T-helper 2 cell treated with Interferon-gamma antibody and Interleukin-4, amounts not matched to agents 5 μg/mL and 100 μg/mL, for 36 hours (primary cell): ENCODE measurements at regions not wholly inside any gene's neighbourhood (a gene's known extent, or its start where the extent isn't known, plus 50 kb on each side); places are given as distances from the start of the nearest gene placed in this dataset.
"Not testable (repeated sequence)": the region's sequence is repeated elsewhere in the genome, so short reads cannot be mapped to it uniquely, and the experiment has no call there.

Experiments used
- DNase-seq: peaks from one replicate; pipeline ENCODE4 v3.0.0; 2021; ENCODE audit warnings: low spot score
- H3K27ac Mint-ChIP-seq: one replicate; pipeline ENCODE4 v1.8.0; 2021; ENCODE audit warnings: mild to moderate bottlenecking, mixed read lengths
- H3K27me3 Mint-ChIP-seq: one replicate; pipeline ENCODE4 v1.8.0; 2021; ENCODE audit warnings: low read depth, mixed read lengths
- H3K36me3 Mint-ChIP-seq: one replicate; pipeline ENCODE4 v1.8.0; 2021; ENCODE audit warnings: low read depth, mixed read lengths
- H3K4me1 Mint-ChIP-seq: one replicate; pipeline ENCODE4 v1.8.0; 2021; ENCODE audit warnings: low read depth, mixed read lengths
- H3K4me3 Mint-ChIP-seq: one replicate; pipeline ENCODE4 v1.8.0; 2022; ENCODE audit warnings: mild to moderate bottlenecking, moderate library complexity, mixed read lengths
- H3K9me3 Mint-ChIP-seq: one replicate; pipeline ENCODE4 v1.8.0; 2021; ENCODE audit warnings: mixed read lengths

DNA sequence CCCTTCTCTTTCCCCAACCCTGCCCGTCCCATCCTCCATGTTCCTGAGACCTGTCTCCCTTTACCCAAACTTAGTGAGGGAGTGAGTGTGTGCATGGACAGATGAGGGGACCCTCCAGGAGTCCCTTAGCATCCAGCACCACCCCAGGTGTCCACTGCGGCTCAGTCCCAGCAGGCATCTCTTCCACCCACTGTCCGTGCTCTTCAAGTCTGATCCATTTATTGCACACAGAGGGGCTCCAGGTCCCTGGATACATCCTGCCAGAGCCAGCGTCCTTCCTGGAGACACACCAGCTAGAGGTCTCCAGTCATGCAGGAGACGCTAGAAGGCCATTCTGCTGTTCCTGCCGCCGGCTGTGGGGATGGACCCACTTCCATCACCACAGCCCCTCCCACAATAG lies 239.2 kb downstream of the ADGRD1 start:
- Mint-ChIP-seq H3K27me3 (no peaks in the 10 kb centered on the region), H3K9me3 (no peaks in the 10 kb centered on the region), H3K36me3 (no peaks in the 10 kb centered on the region), H3K27ac (no peak overlapping the region), H3K4me3 (no peak overlapping the region), H3K4me1 (no peaks in the 10 kb centered on the region)
- DNase-seq = no peak

DNA sequence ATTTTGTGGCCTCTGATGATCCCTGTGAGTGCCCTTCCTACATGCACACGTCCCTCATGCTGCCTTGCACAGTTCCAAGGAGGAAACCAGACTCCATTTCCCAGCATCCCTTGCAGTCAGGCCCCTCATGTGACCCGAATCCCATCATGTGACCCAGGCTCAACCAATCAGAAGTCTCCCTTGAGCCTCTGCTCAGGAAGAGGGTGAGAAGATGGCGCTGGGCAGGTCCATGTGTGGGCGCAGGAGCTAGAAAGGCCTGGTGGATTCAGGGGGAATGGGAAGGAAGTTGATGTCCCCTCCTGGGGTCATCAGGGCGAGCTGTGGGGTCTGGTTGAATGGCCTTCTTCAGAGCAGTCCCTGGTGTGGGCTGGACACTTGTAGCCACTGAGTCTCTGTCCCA lies 240.5 kb downstream of the ADGRD1 start:
- Mint-ChIP-seq H3K4me3 (no peak overlapping the region), H3K27ac (no peak overlapping the region), H3K4me1 (no peaks in the 10 kb centered on the region), H3K9me3 (no peaks in the 10 kb centered on the region), H3K27me3 (no peaks in the 10 kb centered on the region), H3K36me3 (no peaks in the 10 kb centered on the region)
- DNase-seq = no peak

DNA sequence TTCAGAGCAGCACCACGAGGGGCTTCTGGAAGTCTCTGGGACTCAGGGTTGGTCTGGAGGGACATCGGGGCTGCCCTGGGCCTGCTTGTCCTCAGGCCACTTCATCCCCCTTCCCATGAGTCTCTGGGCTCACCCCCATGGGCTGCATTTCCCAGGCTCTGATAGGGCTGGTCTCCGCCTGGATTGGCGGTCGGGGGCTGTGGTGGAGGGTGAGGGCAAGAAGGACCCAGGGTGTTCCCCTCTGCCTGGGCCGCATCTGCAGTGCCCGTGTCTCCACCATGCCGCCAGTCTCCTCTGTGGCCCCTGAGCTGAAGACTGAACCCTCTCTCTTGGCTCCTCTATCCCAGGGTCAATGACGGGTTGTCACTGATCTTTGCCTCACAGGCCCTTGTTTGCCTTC lies 242.1 kb downstream of the ADGRD1 start:
- Mint-ChIP-seq H3K36me3 (no peaks in the 10 kb centered on the region), H3K4me1 (no peaks in the 10 kb centered on the region), H3K4me3 (no peak overlapping the region), H3K27me3 (no peaks in the 10 kb centered on the region), H3K27ac (no peak overlapping the region), H3K9me3 (no peaks in the 10 kb centered on the region)
- no peak for DNase-seq

DNA sequence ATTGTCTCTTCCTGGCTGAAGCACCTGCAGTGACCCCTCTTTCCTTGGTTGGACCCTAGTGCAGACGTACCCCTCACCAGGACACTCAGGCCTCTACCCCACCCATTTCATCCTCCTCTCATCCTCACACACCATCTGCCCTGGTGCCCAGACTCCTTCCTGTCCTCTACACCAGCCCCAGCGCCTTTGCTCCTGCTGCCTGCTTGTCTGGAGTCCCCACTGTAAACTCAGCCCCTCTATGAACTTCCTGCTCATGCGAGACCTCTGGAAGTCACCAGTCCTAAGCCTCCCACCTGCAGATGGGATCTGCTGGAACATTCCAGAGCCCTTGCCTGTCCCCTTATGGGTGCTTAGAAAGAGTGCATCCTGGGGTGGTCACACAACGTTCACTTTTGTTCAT lies 242.5 kb downstream of the ADGRD1 start:
- H3K4me3 Mint-ChIP-seq = no peak overlapping the region
- H3K27ac Mint-ChIP-seq = no peak overlapping the region
- H3K36me3 Mint-ChIP-seq = no peaks in the 10 kb centered on the region
- H3K27me3 Mint-ChIP-seq = no peaks in the 10 kb centered on the region
- DNase-seq = no peak
- no peaks in the 10 kb centered on the region for H3K9me3 Mint-ChIP-seq
- H3K4me1 Mint-ChIP-seq = no peaks in the 10 kb centered on the region

DNA sequence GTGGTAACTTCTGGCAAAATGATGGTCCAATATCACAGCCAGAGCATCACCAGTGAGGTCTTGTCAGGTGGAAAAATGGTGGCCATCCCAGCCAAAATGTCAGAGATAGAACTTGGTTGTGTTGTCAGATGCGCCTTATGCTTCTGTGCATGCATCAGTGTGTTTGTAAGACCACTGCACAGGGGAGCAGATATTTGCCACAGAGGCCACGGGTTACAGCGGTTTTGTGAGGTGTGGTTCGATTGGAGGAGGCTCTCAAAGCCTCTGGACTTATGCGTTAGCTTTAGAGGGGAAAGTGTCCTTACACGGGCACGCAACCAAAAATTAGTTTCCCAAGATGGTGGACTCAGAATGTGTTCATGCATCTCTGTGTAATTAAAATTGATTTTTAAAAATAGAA lies 243.8 kb downstream of the ADGRD1 start:
- Mint-ChIP-seq H3K4me1 (no peaks in the 10 kb centered on the region), H3K27me3 (no peaks in the 10 kb centered on the region), H3K36me3 (no peaks in the 10 kb centered on the region), H3K9me3 (no peaks in the 10 kb centered on the region), H3K27ac (no peak overlapping the region), H3K4me3 (no peak overlapping the region)
- DNase-seq = no peak

DNA sequence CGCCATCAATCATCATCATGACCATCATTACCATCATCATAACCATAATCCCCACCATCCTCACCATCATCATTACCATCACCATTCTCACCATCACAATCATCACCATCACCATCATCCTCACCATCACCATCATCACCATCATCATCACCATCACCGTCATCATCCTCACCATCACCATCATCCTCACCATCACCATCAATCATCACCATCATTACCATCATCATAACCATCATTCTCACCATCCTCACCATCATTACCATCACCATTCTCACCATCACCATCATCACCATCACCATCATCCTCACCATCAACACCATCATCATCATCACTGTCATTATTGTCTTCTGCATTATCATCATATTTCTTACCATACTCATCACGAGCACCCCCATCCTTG lies 245.5 kb downstream of the ADGRD1 start:
- Mint-ChIP-seq H3K36me3 (no peaks in the 10 kb centered on the region), H3K4me1 (no peaks in the 10 kb centered on the region), H3K9me3 (no peaks in the 10 kb centered on the region), H3K27ac (no peak overlapping the region), H3K4me3 (no peak overlapping the region), H3K27me3 (no peaks in the 10 kb centered on the region)
- no peak for DNase-seq

DNA sequence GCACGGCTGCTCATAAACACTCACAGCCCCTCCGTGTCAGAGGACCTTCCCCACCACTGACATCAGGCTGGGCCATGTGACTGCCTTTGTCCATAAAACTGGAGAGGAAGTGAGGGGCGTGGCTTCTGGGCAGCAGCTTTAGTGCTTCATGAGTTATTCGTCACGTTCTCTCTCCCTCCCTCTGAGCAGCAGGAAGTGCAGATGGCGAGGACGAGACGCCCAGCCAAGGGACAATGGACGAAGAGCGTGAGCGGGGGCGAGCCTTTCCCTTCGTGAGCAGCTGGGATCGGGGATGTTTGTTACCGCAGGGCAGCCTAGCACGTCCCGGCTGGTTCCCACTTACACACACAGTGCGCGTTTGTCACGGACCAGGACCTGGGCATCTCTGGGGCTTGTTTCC lies 248.2 kb downstream of the ADGRD1 start:
- H3K27me3 Mint-ChIP-seq, H3K4me1 Mint-ChIP-seq, H3K9me3 Mint-ChIP-seq, DNase-seq, H3K27ac Mint-ChIP-seq, H3K4me3 Mint-ChIP-seq, H3K36me3 Mint-ChIP-seq: not testable (repeated sequence)

DNA sequence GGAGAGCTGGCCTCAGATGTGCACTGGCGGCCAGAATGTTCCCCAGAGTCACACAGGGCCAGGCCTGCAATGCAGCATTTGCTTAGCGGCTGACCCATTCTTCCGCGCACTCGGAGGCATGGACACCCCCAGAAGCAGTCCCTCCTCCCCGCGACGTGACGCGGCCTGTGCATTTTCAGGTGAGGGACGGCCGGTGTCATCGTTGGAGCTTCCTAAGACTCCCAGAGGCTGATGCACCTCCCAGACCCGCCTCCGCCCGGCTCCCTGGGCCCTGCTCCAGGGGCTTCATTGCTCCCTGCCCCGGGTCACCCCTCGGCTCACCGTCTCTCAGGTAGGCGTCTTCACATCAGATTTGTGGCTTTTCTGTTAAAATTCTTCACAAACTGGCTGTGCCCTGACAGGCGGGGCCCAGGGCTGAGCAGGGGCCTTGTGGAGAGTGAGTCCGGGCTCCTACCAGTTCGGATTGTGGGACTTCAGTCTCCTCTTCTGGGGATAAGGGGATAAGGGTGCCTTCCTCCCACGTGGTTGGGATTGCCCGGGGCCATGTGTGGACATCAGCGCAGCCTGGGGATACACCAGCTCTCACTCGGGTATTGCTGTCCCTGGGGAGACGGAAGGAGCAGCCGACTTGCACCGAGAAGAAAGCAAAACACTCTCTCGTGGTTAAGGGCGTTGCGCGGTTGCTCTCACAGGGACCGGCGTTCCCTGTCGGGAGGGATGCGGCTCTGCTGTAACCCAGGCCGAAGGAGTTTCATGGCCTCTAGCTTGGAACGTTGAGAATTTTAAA lies 249.1 kb downstream of the ADGRD1 start:
- Mint-ChIP-seq H3K36me3 (no peaks in the 10 kb centered on the region), H3K9me3 (no peaks in the 10 kb centered on the region), H3K4me1 (no peaks in the 10 kb centered on the region), H3K27ac (no peak overlapping the region), H3K4me3 (no peak overlapping the region), H3K27me3 (no peaks in the 10 kb centered on the region)
- no peak for DNase-seq

DNA sequence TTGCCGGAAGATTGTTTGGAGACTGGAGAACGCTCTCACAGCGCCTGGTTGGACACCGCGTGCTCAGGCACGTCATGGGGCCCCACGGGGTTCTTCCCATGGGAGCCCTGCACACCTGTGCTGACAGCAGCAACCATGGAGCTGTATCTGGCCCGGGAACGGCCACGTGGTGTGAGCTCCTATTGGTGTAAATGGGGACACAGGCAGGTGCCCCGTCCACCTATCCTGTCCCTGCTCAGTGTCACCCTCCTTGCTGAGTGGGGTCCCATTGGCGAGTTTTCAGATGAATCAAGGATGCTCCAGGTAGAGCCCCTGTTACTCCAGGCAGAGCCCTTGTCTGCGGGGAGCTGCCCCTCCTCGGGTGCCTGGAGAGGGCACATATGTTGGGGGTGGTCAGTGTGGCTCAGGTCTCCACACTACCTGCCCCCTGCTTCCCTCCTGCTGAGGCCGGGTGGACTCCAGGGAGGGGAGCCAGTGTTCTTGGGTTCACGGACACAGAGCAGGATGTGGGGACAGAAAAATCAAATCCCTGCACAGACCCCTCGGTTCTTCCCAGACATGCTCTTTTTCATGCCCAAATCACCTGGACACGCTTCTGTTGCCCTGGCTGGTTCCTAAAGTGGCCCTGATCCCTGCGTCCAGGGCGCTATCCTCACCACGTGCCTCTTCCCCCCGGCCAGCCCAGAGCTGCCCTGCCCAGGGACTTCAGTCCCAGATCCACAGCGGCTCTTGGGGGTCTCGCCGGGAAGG lies 250.1 kb downstream of the ADGRD1 start:
- H3K27me3 Mint-ChIP-seq = no peaks in the 10 kb centered on the region
- no peaks in the 10 kb centered on the region for H3K4me1 Mint-ChIP-seq
- no peaks in the 10 kb centered on the region for H3K9me3 Mint-ChIP-seq
- H3K27ac Mint-ChIP-seq = no peak overlapping the region
- no peaks in the 10 kb centered on the region for H3K36me3 Mint-ChIP-seq
- no peak for DNase-seq
- H3K4me3 Mint-ChIP-seq = no peak overlapping the region

DNA sequence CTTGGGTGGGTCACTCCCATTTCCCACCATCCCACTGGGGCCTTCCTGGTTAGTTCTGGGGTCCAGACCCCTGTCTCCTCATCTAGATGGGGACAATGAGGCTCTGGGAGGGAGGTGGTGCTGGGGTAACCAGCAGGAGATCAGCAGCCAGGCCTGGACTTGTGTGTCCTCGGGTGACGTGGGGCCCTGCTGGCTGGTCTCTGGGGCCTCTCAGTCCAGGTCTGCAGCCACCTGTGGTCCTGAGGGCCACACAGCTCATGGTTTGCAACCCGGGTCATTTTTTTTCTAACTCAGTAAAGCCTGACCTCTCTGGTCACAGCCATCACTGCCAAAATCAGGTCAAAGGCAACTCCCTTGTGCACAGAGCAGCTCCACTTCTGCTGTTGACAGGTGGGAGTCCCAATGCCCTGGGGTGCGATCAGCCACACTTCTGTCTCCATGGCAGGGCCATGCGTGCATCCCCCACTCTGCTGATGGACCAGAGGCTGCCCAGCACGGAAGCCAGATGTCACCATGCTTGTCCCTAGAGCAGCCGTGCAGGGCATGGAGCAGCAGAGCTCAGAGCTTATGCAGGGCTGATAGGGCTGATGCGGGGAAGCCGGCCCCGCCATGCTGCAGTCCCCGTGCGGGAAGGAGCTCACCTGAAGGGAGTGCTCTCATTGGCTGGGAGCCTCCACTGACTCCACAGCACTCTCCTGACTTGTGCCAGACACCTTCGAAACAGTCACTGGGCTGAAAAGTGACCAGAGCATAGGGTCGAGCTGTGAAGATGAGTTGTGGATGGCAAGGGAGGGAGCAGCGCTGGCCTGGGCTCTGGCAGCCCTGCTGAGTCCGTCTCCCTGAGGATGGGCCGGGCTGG lies 250.9 kb downstream of the ADGRD1 start:
- DNase-seq = no peak
- Mint-ChIP-seq H3K4me1 (peaks cover 5% of the 10 kb centered on the region), H3K27me3 (no peaks in the 10 kb centered on the region), H3K36me3 (no peaks in the 10 kb centered on the region), H3K27ac (no peak overlapping the region), H3K9me3 (no peaks in the 10 kb centered on the region), H3K4me3 (no peak overlapping the region)

DNA sequence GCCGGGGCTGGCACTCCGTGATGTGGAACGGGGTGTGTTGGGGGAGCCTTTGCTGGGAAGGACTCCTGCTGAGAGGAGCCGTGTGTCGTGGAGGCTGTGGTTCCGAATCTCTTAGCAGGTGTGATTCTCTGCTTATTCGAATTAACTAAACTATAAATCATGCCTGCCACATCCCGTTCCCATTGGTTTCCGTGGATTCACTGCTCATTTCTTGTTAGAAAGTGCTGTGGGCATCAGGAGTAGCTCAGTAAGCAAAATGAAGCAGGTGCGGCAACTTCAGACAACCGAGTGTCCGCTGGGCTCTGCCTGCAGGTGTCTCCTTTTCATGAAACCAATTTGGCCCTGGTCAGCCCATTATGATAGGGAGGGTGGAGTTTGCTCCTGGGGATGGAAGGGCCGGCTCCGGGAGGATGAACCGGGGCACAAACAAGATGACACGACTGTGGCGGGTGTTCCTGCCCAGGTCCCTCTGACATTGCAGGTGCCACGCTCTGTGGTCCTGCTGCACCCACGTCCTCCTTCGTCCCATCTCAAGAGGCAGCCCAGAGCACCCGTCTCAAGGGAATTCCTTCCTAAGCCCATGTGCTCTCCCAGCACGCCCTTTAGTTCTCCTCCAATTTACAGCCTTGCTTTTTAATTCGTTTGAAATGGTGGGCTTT lies 251.7 kb downstream of the ADGRD1 start:
- not testable (repeated sequence) for DNase-seq, H3K9me3 Mint-ChIP-seq, H3K4me3 Mint-ChIP-seq, H3K27ac Mint-ChIP-seq, H3K36me3 Mint-ChIP-seq, H3K27me3 Mint-ChIP-seq, H3K4me1 Mint-ChIP-seq

DNA sequence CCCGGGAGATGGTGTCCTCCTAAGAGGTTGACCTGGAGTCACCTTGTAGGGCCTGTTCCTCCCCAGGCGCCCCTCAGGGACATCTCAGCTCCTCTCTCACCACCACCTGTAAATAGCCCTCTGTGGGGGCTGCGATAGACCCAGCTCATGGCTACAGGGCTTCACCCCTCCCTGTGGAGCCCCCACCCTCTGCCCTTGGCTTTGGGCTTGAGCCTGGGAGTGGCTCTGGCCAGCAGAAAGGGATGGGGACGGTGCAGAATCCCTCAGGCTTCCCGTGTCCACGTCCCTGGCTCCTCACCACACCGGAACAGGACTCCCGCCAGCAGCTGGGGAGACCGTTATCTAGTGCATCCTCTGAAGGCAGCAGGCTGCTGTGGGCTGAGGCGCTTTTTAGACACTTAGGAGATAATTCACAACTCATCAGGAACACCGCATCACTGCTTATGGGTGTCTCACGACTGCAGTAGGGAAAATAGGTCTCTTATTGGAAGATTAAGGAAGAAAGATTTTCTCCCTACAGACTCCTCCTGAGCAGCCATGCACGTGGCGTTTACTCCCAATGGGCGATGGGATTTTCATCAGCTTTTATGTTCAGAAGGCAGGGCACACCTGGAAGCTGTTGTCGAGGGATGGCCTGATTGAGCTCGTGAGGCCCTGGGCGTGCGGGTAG lies 253.1 kb downstream of the ADGRD1 start:
- H3K27me3 Mint-ChIP-seq, H3K4me3 Mint-ChIP-seq, H3K36me3 Mint-ChIP-seq, H3K9me3 Mint-ChIP-seq, DNase-seq, H3K27ac Mint-ChIP-seq, H3K4me1 Mint-ChIP-seq: not testable (repeated sequence)

DNA sequence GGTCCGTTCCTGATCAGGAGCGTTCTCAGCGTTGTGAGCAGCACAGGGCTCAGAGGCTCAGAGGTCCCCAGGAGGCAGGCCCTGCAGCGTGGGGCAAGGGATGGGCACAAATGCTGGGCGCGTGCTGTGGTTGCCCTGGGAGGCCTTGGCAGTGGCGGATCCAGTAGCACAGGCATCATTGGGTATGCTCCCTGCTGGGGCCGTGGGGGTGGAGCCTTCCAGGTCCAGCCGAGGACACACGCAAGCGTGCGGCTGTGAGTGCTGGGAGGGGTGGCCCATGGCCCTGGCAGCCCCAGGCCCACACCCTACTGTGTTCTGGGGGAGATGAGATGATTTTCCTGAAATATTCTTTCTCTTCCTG lies 253.6 kb downstream of the ADGRD1 start:
- not testable (repeated sequence) for H3K27me3 Mint-ChIP-seq, H3K27ac Mint-ChIP-seq, DNase-seq, H3K36me3 Mint-ChIP-seq, H3K4me3 Mint-ChIP-seq, H3K9me3 Mint-ChIP-seq
- H3K4me1 Mint-ChIP-seq = peaks cover 12% of the 10 kb centered on the region
